ENCODE measurements at regions not wholly inside any gene's neighbourhood (a gene's known extent, or its start where the extent isn't known, plus 50 kb on each side); places are given as distances from the start of the nearest gene placed in this dataset.
"Not testable (repeated sequence)": the region's sequence is repeated elsewhere in the genome, so short reads cannot be mapped to it uniquely, and the experiment has no call there.

DNA sequence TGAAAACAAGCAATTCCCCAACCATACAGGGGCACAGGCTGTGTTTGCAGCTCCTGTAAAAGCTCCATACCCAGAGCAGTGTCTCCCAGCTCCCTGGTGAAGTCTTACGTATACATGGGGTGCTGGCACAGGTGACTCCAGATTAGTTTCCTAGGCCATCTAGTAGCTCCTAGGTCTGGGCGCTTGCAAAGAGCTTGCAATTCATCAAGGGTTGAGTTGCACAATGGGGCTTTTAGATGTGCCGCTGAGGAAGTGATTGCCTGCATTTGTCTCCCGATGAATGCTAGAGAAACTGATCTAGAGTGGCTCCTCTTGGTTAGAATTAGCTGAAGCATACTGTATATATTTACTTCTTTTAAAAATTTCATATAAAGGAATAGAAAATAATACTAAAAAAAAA, 90.7 kb downstream of the PRR15 start:
- TF ChIP-seq, protein P1, sequence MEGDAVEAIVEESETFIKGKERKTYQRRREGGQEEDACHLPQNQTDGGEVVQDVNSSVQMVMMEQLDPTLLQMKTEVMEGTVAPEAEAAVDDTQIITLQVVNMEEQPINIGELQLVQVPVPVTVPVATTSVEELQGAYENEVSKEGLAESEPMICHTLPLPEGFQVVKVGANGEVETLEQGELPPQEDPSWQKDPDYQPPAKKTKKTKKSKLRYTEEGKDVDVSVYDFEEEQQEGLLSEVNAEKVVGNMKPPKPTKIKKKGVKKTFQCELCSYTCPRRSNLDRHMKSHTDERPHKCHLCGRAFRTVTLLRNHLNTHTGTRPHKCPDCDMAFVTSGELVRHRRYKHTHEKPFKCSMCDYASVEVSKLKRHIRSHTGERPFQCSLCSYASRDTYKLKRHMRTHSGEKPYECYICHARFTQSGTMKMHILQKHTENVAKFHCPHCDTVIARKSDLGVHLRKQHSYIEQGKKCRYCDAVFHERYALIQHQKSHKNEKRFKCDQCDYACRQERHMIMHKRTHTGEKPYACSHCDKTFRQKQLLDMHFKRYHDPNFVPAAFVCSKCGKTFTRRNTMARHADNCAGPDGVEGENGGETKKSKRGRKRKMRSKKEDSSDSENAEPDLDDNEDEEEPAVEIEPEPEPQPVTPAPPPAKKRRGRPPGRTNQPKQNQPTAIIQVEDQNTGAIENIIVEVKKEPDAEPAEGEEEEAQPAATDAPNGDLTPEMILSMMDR (IDR thresholded peaks at IDR 0.05): not testable (repeated sequence)
- not testable (repeated sequence) for TF ChIP-seq POLR2AphosphoS5 (IDR thresholded peaks at IDR 0.05)

All from stomach (tissue), 4 donors.